ENCODE measurements at regions not wholly inside any gene's neighbourhood (a gene's known extent, or its start where the extent isn't known, plus 50 kb on each side); places are given as distances from the start of the nearest gene placed in this dataset.

DNA sequence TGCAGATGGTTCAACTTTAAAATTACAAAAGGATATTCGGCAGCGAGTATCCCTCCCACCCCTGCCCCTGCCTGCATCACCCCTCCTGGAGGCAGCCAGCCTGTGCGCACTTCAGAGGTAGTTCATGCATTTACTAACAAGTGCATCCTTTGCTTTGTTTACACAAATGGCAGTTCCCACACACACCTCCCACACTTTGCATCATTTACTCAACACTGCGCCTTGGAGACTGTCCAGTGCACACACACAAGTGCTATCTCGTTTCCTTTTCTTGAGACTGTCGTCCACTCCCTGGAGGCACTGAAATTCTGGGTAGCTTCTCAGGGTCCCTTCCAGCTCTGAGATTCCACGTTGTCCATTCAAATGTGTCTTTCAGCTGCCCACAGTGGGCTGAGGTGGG is 53.1 kb upstream of the VSX1 start:
- no peak for TF ChIP-seq POLR2A (IDR thresholded peaks at IDR 0.05)
- TF ChIP-seq, protein P1, sequence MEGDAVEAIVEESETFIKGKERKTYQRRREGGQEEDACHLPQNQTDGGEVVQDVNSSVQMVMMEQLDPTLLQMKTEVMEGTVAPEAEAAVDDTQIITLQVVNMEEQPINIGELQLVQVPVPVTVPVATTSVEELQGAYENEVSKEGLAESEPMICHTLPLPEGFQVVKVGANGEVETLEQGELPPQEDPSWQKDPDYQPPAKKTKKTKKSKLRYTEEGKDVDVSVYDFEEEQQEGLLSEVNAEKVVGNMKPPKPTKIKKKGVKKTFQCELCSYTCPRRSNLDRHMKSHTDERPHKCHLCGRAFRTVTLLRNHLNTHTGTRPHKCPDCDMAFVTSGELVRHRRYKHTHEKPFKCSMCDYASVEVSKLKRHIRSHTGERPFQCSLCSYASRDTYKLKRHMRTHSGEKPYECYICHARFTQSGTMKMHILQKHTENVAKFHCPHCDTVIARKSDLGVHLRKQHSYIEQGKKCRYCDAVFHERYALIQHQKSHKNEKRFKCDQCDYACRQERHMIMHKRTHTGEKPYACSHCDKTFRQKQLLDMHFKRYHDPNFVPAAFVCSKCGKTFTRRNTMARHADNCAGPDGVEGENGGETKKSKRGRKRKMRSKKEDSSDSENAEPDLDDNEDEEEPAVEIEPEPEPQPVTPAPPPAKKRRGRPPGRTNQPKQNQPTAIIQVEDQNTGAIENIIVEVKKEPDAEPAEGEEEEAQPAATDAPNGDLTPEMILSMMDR (IDR thresholded peaks at IDR 0.05), result no peak
